ENCODE measurements at regions not wholly inside any gene's neighbourhood (a gene's known extent, or its start where the extent isn't known, plus 50 kb on each side); places are given as distances from the start of the nearest gene placed in this dataset.

- TF ChIP-seq, protein P1, sequence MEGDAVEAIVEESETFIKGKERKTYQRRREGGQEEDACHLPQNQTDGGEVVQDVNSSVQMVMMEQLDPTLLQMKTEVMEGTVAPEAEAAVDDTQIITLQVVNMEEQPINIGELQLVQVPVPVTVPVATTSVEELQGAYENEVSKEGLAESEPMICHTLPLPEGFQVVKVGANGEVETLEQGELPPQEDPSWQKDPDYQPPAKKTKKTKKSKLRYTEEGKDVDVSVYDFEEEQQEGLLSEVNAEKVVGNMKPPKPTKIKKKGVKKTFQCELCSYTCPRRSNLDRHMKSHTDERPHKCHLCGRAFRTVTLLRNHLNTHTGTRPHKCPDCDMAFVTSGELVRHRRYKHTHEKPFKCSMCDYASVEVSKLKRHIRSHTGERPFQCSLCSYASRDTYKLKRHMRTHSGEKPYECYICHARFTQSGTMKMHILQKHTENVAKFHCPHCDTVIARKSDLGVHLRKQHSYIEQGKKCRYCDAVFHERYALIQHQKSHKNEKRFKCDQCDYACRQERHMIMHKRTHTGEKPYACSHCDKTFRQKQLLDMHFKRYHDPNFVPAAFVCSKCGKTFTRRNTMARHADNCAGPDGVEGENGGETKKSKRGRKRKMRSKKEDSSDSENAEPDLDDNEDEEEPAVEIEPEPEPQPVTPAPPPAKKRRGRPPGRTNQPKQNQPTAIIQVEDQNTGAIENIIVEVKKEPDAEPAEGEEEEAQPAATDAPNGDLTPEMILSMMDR (IDR thresholded peaks at IDR 0.05), result no peak
- TF ChIP-seq POLR2A (IDR thresholded peaks at IDR 0.05), result no peak
These were observed 761.3 kb upstream of the GRM7 start for GRCh38 chr3:6099458-6100075.

Measured in testis (tissue), 2 donors.